Erythroblast (primary cell): ENCODE measurements at regions not wholly inside any gene's neighbourhood (a gene's known extent, or its start where the extent isn't known, plus 50 kb on each side); places are given as distances from the start of the nearest gene placed in this dataset.

ENCODE experiments used
- GATA1 ChIP-seq: IDR thresholded peaks from 2 replicates; pipeline ENCODE4 v1.6.1; 2011; ENCODE audit warnings: low read depth, mild to moderate bottlenecking, control low read depth, low read length, moderate library complexity
- POLR2A ChIP-seq: IDR thresholded peaks from 2 replicates; pipeline ENCODE4 v1.6.1; 2011; ENCODE audit warnings: mild to moderate bottlenecking, low read length

DNA sequence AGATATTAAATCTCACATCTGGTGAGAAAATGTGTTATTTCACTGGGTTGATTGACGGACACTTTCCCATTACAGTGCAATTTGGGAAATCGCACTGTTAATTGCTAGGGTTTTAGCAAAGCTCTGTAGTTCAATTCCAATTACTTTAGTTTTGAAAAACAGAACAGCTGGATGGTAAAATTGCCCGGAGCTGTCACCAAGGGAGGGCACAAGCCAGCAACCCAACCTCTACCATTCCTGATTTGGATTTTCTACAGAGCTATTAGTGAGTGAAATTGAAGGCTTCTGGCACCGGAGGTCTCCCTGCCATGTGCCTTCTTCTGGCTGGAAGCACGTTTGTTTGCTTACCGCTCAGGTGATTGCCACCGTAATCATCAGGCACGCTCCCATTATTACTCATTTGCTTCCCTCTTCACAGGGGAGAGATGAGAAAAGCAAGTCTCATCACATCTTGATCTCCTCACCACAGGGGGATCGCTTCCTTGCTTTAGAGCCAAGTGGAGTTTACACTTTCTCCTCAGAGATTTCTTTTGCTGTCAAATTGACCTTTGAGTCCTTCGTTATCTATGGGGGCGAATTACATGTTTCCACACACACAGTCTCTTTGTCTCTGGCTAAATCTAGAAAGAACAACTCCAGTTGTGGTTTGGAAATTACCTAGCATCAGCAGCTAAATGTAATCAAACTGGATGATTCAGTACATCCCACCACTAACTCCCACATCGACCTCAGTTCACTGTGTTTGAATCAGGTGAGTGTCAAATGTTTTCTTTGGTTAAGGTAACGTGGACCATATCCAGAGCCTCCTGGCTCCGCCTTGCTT lies 421.7 kb upstream of the GOLIM4 start:
- no peak for TF ChIP-seq POLR2A
- no peak for TF ChIP-seq GATA1
